ENCODE measurements at regions not wholly inside any gene's neighbourhood (a gene's known extent, or its start where the extent isn't known, plus 50 kb on each side); places are given as distances from the start of the nearest gene placed in this dataset.
"Not testable (repeated sequence)": the region's sequence is repeated elsewhere in the genome, so short reads cannot be mapped to it uniquely, and the experiment has no call there.

DNA sequence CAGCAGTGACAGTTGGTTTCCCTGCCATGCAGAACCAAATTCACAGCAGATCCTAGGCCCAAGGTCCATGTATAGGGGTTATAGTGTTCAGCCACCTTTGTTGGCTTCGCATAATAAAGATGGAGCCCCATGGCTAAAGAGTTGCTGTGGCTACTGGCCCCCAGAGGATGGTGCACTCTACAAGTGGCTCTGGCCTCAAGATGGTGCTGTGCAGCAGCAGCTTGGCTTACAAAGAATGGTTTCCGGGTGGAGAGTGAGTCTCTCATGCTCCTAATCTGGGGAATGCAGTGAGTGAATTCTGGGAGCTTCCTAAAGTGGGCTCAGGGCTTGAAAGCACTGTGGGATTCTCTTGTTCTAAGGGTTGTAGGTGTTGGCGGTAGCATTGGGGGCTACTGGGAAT lies 1199.7 kb downstream of the CNTNAP5 start:
- no peak for DNase-seq (ENCODE audit: low spot score)

DNA sequence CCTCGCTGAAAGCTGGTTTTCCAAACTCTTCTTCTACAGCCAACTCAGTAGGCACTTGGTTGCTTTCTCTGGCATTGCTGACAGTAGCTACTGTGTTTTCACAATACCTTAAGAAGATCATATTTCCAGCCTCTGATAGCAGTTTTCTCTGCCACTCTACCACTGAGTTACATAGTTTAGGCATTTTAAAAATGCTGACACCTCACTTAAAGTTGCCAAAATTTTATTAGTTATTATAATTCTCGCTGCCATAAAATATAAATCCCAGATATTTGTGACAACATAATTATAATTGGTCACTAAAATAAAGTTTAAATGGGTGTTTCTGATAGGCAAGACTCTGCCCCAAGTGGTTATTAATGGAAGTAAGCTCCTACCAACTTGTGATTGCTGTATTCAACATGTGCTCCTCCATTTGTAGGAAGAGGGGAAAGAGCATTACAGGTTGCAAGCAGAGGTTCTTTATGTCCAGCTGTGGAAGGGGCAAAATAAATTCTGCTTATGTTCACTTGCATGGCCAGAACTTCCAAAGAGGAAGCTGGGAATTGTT lies 1202.8 kb downstream of the CNTNAP5 start:
- DNase-seq (ENCODE audit: low spot score), result no peak

DNA sequence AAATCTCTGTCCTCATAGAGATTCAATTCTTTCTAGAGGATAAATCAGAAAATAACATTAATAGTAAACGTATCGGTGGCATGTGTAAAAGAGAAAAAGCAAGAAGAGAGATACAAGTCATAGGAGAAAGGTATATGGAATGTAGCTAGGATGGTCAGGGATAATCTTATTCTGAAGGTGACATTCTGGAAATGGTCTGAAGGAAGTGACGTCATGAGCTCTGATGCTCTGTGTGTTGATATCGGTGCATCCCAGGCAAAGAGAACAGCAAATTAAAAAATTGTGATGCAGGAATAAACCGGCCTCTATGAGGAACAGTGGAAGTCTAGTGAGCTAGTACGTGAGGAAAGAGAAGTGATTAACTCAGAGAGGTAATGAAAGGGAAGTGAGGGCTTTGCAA lies 1215.8 kb downstream of the CNTNAP5 start:
- no peak for DNase-seq (ENCODE audit: low spot score)

DNA sequence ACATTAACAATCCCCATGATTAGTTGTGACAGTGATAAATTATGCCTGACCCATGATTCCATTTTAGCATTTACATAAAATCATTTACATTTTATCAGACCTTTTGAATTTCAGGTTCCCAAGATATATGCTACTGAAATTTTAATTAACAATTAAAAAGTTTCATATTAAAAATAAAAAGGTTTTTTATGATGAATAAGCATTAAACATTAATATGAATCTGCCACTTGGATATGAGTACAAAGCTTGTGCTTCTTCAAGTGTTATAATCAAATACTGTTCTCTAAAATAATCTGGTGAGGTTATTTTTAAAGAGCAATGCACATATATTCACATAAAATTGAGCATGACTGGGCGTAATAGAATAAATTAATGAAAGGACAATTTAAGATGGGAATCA lies 1218.0 kb downstream of the CNTNAP5 start:
- DNase-seq (ENCODE audit: low spot score), result no peak

DNA sequence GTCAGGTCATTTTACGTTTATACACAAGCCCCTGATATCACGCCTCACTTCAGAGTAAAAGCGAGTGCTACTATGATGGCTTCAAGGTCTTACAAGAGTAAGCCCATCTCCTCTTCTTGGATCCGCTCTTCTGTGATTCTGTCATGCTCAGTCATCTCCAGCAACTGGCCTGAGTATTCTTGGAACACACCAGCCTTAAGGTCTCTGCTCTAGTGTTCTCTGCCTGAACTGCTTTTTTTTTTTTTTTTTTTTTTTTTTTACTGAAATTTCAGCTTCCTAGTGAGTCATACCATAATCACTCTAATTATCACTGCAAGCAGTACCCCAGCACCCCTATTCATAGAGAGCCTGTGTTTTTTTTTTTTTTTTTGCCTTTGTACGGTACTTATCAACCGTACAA lies 1228.9 kb downstream of the CNTNAP5 start:
- DNase-seq (ENCODE audit: low spot score), result no peak

DNA sequence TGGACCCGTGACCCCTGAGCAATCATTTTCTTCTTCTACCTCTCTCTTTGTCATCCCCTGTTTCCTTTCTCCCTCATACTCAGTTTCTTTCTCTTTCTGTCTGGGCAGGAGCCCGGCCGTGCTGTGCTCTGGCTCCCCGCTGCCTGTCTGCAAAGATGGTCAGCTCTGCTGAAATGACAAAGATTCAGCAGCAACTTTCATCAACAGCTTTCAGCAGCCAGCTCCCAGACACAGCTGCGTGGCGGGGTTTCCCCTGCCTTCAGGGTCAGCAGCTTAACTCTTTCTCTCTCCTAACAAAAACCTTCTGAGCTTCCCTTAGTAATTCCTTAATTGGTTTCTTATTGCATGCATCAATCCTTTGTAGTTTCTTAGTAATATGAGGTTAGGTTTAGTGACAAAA lies 1234.4 kb downstream of the CNTNAP5 start:
- DNase-seq (ENCODE audit: low spot score), result no peak

DNA sequence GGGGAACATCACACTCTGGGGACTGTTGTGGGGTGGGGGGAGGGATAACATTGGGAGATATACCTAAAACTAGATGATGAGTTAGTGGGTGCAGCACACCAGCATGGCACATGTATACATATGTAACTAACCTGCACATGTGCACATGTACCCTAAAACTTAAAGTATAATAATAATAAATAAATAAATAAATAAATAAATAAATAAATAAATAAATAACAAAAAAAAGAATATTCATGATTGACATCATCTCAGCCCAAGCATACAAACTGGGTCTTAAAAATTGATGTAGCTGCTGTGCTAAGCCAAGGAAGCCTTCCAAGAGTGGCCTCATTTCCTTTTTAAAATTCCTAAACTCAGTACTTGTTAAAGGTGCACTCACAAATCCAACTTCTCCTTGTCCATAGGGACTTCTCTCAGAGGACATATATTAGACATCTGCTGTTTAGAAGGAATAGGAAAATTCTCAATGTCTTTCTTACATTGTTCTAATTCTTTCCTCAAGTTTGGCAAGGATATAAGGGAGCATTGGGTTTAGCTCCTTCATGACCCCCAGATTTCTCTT lies 1235.4 kb downstream of the CNTNAP5 start:
- not testable (repeated sequence) for DNase-seq (ENCODE audit: low spot score)

DNA sequence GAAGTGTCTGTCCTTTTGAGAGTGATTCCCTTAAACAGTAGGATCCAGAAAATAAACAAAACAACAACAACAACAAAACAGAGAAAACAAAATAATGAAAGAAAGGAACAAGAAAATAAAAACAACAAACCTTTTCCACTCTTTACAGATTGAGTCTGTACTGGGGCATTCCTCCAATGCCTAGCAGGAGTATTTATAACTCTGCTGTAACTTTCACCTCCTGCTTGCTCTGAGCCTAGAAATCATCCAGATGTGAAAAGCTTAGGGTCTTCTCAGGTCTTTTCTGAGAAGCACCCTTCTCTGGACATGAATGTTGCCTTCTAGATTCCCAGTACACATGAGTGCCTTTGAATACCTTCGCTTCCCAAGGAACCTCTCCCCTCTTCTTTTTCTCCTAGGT lies 1239.4 kb downstream of the CNTNAP5 start:
- DNase-seq (ENCODE audit: low spot score), result no peak

DNA sequence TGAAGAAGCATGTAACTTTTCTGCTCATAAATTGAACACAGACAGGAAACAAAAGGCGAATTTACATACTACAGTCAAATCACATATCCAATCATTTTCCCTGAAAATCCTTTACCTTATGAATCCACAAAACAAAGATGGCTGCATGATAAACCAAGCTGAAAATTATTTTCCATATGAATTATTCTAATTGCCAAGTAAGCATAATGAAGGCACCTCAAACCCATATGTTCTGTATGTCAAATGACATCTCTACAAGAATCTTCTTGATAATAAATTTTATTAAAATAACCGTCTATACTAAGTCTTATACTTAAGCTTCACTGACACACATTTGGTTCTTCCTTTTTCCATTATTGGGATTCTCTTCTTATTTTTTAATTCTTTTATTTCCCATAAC lies 1242.6 kb downstream of the CNTNAP5 start:
- DNase-seq (ENCODE audit: low spot score), result no peak

DNA sequence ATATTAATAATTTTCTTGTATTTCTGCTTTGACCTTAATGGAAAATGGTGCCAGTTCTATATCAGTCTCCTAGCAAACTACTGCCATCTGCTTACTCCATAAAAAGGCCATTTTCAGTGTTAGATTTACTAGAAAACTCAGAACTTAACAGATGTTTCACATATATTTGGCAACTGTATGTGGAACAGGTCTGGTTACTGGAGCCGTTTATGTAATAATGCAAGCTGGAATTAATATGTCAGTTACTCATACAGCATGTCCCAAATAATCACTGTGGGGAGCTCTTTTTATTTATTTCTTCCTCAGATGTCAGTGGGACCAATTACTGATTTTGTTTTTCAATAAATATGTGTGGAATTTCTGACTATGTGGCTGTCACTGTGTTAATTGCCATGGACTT lies 1247.6 kb downstream of the CNTNAP5 start:
- no peak for DNase-seq (ENCODE audit: low spot score)

DNA sequence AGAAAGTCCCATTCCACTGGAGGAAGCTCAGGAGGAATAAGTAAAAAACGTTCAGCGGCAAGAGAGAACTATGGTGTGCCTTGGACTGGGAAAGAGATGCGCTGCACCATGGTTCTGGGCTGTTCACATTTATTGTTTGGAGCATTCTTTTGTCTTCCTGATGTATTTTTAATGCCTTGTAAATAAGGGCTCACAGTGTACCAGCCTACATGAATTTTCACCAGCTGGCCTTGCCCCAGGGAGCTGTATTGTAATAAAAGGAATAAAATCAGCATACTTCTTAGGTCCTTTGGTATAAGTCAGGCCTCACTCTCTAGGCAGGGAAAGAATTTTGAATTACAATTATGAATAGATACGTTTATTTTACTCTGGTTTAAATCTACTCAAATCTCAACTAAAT lies 1249.6 kb downstream of the CNTNAP5 start:
- DNase-seq (ENCODE audit: low spot score), result no peak

DNA sequence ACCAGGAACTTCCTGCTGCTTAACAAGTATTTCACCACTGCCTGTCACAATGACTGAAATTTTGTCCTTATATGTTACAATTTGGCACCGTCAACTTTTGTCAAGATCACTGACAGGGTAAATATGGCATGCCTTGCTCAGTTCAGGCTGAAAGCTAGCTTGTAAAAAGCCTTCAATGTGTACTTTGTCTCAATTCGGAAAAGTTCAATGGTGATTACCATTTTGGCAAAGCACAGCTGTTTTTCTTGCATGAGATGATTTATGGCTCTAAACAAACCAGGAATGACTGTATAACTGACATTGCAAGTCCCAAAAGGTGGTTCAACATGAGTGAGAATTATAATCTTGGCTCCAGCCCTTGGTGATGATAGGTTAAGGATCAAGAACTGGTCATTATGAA lies 1255.2 kb downstream of the CNTNAP5 start:
- DNase-seq (ENCODE audit: low spot score), result no peak

DNA sequence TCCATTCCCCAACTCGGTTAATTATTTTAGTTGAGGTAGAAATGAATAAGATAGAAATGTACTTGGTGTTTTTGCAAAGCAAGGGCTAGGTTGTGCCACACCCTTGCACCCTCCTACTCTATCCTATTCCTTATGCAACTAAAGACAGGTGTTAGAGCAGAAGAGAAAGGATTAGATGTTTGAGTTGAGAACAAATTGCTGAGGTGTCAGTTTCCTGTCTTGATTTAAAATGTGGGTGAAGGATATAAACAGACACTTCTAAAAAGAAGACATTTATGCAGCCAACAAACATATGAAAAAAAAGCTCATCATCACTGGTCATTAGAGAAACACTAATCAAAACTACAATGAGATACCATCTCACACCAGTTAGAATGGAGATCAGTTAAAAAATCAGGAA lies 1256.2 kb downstream of the CNTNAP5 start:
- no peak for DNase-seq (ENCODE audit: low spot score)

DNA sequence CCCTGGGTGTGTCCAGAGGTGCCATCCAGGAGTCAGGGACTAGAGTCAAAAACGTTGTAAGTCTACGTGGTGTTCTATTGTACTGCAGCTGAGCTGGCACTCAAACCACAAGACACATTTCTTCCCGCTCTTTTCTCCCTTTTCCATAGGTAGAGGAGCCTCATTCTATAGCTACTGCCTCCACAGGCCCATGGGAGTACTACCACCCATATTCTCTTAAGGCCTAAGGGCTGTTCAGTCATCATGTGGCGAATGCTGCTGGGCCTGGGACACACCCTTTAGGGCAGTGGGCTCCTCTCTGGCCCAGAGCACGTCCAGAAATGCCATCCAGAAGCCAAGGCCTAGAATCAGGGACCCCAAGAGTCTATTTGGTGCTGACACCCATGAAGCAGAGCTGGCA lies 1271.7 kb downstream of the CNTNAP5 start:
- DNase-seq (ENCODE audit: low spot score), result no peak

DNA sequence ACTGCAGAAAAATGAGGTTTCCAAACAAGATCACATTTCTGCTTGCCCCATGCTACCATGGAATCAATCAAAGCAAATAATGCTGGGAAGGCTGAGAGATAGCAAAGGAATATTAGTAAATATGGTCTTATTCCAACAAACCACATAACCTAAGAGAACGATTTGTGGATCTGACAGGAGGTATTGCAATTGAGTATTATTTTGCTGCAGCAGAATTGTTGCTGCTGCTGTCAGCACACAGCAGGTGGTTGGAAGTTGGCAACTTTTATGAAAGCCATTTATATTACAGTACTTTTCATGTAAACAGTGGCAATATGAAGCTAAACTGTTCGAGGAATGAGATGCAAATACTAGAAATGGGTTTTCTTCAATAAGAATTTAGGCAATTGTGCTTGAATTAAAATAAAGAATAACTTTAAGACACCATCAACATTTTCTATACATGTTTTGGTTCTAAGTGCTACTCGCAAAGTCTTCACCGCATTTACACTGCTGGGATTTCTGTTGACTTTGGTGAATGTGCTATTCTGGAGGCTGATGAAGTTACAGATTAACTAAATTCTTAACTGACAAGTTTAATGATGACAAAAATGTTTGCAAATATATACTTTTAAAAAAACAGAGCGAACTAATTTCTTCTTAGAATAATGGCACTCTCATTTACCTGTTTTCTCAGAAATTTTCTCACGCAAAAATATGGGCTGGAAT lies 1285.7 kb downstream of the CNTNAP5 start:
- no peak for DNase-seq (ENCODE audit: low spot score)

DNA sequence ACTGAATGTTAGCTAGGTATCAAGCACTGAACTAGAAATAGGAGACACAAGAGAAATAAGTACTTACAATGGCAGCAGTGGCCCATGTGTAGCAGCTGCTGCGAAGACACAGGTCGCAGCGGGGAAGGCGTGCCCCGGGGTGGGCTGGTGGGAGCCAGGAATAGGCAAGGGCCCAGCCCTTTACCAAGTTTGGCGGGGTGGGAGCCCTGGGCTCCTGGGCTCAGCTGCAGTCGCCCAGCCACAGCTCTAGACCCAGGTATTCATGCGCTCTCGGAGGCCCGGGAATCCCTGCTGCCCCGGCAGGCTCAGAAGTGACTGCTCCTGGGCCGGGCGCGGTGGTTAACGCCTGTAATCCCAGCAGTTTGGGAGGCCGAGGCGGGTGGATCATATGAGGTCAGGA lies 1287.3 kb downstream of the CNTNAP5 start:
- no peak for DNase-seq (ENCODE audit: low spot score)

DNA sequence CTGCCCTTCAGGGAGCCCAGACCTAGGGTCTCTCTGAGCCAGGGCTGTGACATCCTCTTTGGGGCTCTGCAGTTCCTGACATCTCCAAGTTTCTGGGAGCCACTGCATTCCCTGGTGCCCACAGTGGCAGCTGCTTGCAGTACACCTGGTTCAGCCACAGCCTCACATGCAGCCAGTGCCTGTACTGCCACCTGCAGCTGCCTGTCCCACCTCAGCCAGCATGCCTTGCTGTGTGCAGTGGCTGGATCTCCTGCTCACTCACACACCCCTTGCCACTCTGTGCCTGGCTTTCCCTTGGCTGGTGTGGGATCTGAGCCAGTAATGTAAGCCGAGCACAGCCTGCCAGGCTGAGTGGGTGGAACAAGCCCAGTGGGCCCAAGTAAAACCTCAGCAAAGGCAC lies 1288.7 kb downstream of the CNTNAP5 start:
- no peak for DNase-seq (ENCODE audit: low spot score)

DNA sequence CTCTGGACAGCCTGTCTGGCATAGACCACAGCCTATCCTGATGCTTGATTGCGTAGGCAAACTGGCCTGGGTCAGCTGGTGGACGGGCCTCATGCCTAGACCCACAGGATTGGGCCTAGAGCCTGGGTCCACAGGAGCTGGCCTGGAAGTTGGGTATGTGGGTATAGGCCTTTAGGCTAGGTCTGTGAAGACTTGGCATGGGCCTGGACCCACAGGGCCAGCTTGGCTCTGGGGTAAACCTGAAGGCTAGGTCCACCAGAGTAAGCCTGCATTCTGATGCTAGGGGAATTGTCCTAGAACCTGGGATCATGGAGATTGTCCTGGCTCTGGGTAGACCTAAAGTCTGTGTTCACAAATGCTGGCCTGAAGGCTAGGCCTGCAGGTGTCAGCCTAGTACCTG lies 1293.7 kb downstream of the CNTNAP5 start:
- no peak for DNase-seq (ENCODE audit: low spot score)

DNA sequence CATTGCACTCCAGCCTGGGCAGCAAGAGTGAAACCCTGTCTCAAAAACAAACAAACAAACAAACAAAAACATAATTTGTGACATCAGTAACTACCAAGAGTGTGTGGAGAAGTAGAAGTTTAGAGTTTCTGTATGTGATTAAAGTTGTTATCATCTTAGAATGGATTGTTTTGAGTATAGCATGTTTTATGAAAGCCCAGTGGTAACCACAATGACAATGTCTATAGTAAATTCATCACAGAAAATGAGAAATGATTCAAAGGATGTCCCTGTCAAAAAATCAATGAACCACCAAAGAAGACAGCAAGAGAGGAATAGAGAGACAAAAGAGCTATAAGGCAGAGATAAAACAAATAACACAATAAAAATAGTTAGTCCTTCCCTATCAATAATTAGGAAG lies 1299.2 kb downstream of the CNTNAP5 start:
- no peak for DNase-seq (ENCODE audit: low spot score)

DNA sequence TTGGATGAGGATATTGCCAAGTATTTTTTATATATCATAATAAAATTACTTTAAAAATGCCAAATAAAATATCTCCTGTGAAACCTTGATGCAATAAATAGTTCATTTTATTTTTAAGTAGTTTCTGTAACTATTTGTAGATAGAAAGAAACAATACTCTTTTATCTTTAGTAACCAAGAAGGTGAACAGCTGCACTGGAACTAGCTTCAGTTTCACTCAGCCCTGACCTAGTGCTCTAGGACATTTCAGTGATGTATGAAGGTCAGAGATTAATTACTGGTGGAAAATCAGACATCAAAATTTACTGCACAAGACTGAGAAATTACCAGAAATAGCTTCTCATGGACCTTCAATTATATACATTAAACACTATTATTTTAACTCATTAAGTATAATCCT lies 1305.0 kb downstream of the CNTNAP5 start:
- DNase-seq (ENCODE audit: low spot score), result no peak

DNA sequence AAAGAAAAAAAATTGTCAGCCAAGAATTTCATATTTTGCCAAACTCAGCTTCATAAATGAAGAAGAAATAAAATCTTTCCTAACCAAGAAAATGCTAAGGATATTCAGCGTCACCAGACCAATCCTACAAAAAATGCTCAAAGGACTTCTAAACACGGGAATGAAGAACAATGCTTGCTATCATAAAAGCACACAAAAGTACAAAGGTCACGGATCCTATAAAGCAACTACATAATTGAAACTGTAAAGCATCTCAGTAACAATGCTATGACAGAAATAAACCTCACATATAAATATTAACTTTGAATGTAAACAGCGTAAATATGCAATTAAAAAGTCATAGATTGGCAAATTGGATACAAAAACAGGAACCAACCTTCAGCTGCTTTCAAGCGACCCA lies 1314.6 kb upstream of the GYPC start:
- no peak for DNase-seq (ENCODE audit: low spot score)

DNA sequence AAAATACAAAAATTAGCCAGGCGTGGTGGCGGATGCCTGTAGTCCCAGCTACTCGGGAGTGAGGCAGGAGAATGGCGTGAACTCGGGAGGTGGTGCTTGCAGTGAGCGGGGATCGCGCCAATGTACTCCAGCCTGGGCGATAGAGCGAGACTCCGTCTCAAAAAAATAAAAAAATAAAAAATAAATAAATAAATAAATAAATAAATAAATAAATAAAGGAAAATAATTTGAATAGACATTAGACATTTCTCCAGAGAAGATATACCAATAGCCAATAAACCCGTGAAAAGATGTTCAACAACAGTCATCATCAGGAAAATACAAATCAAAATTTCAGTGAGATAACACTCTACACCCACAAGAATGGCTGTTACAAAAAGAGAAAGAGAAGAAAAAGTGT lies 1302.4 kb upstream of the GYPC start:
- not testable (repeated sequence) for DNase-seq (ENCODE audit: low spot score)

DNA sequence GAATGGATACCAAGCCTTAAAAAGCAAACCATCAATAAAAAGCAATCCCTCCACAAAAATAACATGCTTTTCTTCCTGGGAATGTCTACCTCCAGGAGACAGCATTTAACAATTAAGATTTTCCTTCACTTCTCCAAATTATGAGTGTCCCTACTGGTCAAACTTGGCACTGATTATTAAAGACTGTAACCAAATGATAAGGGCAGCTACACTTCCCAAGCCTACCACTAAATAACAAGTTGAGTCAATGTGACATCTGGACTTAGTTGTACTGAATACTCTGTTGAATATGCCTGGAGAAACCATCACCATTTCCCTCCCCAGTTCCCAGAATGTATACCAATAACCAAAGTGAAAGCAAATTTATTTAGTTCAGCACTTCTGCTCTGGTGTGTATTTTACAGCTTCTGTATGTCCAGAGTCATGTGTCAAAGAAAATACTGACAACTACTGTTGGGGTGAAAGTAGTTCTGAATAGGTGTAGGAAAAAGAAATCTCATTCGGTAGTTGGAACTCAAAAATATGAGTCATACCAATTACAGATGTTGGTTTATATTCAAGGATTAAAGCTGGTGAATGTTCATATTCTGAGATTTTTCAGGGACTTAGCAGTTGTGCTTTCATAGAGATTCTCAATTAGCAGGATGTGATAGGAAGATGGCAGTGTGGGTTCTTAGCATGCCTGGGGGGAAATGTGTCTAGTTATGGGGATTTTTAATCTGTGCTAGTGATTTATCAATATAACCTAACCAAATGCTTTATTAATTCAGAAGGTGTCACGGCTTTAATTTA lies 1291.6 kb upstream of the GYPC start:
- no peak for DNase-seq (ENCODE audit: low spot score)

DNA sequence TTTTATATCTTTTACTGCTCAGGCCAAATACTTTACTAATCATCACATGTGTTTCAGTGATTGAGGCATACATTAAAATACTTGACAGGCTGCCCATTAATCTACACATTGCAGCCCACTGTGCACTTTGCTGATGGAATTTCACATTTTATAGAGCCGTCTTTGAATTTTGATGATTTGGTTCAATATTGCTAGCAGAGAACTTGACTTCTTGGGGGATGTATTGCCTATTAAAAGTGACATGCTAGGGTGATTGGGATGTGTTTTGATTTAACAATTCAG lies 1291.0 kb upstream of the GYPC start:
- no peak for DNase-seq (ENCODE audit: low spot score)
